Tibial nerve (tissue), 4 donors: ENCODE measurements at regions not wholly inside any gene's neighbourhood (a gene's known extent, or its start where the extent isn't known, plus 50 kb on each side); places are given as distances from the start of the nearest gene placed in this dataset.

Source experiments
- CTCF ChIP-seq, 5 experiments: fragments of 200-600 bp in 3 of 5; fragments of 450-650 bp in 2 of 5; sonication (generic) in 3 of 5; IDR thresholded peaks; one replicate each; pipeline ENCODE4 v1.5.1; 2016 to 2019; ENCODE audit warnings: antibody characterized with exemption in 5 of 5, mild to moderate bottlenecking in 3 of 5, moderate library complexity in 2 of 5
- EP300 ChIP-seq, 2 donors: sonication (generic); formaldehyde crosslinking; IDR thresholded peaks; one replicate each; pipeline ENCODE4 v1.6.1; 2017; ENCODE audit warnings: antibody characterized with exemption in 2 of 2, mild to moderate bottlenecking in 1 of 2
- POLR2A ChIP-seq, 2 donors: fragments of 450-650 bp; IDR thresholded peaks; one replicate each; pipeline ENCODE4 v1.6.1; 2017; ENCODE audit warnings: antibody characterized with exemption in 2 of 2, mild to moderate bottlenecking in 2 of 2, moderate library complexity in 2 of 2

DNA sequence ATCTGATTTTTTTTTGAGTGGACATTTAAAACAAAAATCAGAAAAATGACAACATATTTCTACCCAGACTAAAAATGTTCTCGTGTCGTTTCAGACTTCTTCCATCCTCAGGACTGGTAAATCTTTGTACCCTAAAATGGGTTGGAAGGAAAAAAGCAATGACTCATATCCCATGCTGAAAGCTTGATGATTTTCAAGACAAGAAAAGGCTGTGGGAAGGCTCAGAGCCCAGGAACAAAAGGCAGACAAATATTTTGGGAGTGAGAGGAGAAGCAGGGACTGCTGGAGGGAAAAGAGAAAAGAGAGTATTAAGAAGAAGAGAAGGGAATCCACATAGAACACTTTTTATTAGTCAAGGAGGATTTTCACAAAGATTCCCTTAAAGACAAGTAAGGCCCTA lies 77.1 kb upstream of the CTAGE1 start:
- TF ChIP-seq CTCF (IDR thresholded peaks at IDR 0.05), result no peak
- TF ChIP-seq POLR2A (IDR thresholded peaks at IDR 0.05), result no peak
- no peak for TF ChIP-seq EP300 (IDR thresholded peaks at IDR 0.05)
